Central memory CD8-positive, alpha-beta T cell (primary cell): ENCODE measurements at regions not wholly inside any gene's neighbourhood (a gene's known extent, or its start where the extent isn't known, plus 50 kb on each side); places are given as distances from the start of the nearest gene placed in this dataset.

Experiments
- ATAC-seq: fragments of 150-1000 bp; cut with Tn5 transposase; replicated peaks from 2 replicates; pipeline ENCODE4 v1.10.0; 2022; ENCODE audit warnings: mild to moderate bottlenecking, moderate FRiP score, moderate number of reproducible peaks; ENCODE audit not compliant: poor library complexity, severe bottlenecking; ENCODE audit errors: extremely low read depth
- DNase-seq, 2 donors: peaks; one replicate each; pipeline ENCODE4 v3.0.0; 2021; ENCODE audit warnings: low spot score in 2 of 2
- H3K27ac Mint-ChIP-seq: one replicate; pipeline ENCODE4 v1.8.0; 2022; ENCODE audit warnings: low read depth, mild to moderate bottlenecking, moderate library complexity, mixed read lengths
- H3K27me3 Mint-ChIP-seq: one replicate; pipeline ENCODE4 v1.8.0; 2022; ENCODE audit warnings: mixed read lengths
- H3K36me3 Mint-ChIP-seq: one replicate; pipeline ENCODE4 v1.8.0; 2022; ENCODE audit warnings: mild to moderate bottlenecking, moderate library complexity, mixed read lengths; ENCODE audit not compliant: insufficient read depth
- H3K4me1 Mint-ChIP-seq: one replicate; pipeline ENCODE4 v1.8.0; 2022; ENCODE audit warnings: mixed read lengths
- H3K4me3 Mint-ChIP-seq: one replicate; pipeline ENCODE4 v1.8.0; 2022; ENCODE audit warnings: mild to moderate bottlenecking, moderate library complexity, mixed read lengths
- H3K9me3 Mint-ChIP-seq: one replicate; pipeline ENCODE4 v1.8.0; 2022; ENCODE audit warnings: mixed read lengths

DNA sequence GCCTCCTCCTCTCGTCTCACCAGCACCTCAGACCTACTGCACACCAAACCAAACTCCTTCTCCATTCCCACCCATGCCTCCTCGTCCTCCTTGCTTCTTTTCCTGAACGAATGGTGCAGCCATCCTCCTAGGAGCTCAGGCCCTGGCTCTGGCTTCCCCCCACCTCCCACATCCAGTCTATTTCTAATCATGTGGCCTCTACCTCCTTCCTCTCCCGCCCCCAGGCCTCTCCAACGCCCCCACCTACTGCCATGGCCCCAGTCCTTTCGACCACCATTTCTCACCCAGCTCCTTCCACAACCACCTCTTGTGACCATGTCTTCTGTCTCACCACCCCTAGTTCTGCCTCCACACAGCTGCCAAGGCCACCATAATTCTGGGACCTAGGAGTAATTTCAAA, 127.1 kb downstream of the PJA1 start:
- Mint-ChIP-seq H3K4me1 (no peaks in the 10 kb centered on the region), H3K27ac (no peak overlapping the region), H3K36me3 (no peaks in the 10 kb centered on the region), H3K27me3 (no peaks in the 10 kb centered on the region), H3K4me3 (no peak overlapping the region), H3K9me3 (no peaks in the 10 kb centered on the region)
- no peak for ATAC-seq
- DNase-seq = no peak

DNA sequence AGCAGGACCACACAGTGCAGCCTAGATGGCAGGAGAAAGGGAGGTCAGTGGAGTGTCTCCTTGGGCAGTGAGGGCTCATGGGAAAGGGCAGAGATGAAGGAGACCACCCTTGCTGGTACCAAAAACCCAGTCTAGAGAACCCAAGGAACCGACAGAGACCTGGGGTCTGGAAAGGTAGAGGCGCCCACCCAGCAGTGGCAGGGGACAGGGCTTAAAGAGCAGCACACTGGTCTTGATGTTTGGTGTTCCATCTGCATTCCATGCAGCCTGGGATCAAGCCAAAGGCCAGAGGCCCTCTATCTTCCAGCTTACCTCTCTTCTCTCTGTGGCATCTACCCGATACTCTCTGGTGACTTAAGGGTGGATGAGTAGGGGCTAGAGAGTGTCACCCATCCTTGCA, 127.5 kb downstream of the PJA1 start:
- Mint-ChIP-seq H3K4me1 (no peaks in the 10 kb centered on the region), H3K27me3 (no peaks in the 10 kb centered on the region), H3K36me3 (no peaks in the 10 kb centered on the region), H3K27ac (no peak overlapping the region), H3K4me3 (no peak overlapping the region), H3K9me3 (no peaks in the 10 kb centered on the region)
- ATAC-seq (no peak), DNase-seq (no peak)

DNA sequence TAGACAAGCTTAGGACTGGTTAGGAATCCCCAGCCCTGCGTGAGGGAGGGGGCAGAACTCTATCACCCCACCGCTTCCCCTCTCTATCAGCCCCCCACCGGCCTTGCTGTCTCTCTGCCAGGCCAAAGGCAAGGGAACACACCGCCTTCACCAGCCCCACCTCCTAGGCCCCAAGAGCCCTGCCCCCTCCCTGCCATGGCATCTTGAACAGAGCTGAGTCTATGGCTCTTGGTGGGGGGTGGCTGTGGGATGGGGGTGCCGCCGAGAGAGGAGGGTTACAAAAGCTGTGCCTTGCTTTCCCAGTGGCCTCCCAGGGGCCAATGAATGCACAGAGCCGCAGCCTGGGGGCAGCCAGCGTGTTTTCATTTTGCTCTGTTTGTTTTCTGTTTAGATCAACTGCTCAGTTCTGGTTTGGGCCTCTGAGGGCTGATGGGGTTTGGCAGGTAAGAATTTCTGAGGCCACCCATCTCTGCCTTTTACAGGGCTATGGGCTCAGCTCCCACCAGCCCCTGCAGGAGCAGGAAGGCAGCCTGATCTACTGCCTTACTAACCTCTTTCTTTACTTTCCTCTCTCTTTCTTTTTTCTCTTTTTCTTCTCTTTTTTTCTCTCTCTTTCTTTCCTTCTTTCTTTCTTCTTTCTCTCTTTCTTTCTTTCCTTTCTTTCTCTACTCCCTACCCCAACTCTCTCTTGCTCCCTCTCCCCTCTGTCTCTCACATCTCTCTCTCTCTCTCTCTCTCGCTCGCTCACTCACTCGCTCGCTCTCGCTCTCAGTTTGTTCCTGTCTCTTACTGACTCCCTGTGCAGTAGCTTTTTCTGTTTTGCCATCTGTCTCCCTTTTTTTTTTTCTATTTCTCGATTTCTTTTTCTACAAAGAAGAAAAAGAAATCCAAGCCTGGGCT, 128.3 kb downstream of the PJA1 start:
- Mint-ChIP-seq H3K27me3 (no peaks in the 10 kb centered on the region), H3K36me3 (no peaks in the 10 kb centered on the region), H3K27ac (no peak overlapping the region), H3K9me3 (no peaks in the 10 kb centered on the region), H3K4me3 (no peak overlapping the region), H3K4me1 (no peaks in the 10 kb centered on the region)
- ATAC-seq (no peak), DNase-seq (no peak)

DNA sequence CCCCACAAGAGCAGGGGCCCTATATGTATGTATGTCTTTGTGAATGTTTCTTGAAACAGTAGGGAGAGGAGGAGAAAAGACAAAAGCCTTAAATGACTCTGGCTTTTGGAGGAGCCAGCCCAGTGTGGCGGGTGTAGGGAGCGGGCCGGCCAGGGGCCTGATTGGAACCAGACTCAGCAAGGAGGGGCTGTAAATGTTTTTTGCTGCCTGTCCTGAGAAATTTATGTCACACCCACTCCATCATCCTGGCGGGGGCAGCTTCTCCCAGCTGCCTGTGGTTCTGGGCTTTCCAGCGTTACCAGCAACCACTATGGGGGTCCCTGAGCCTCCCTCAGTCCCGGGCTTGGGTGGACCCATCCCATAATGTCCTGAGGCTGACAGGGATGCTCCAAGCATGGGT, 130.8 kb downstream of the PJA1 start:
- H3K27me3 Mint-ChIP-seq = no peaks in the 10 kb centered on the region
- H3K9me3 Mint-ChIP-seq = no peaks in the 10 kb centered on the region
- no peaks in the 10 kb centered on the region for H3K4me1 Mint-ChIP-seq
- no peaks in the 10 kb centered on the region for H3K36me3 Mint-ChIP-seq
- no peak overlapping the region for H3K27ac Mint-ChIP-seq
- ATAC-seq (no peak), DNase-seq (no peak)
- H3K4me3 Mint-ChIP-seq = no peak overlapping the region

DNA sequence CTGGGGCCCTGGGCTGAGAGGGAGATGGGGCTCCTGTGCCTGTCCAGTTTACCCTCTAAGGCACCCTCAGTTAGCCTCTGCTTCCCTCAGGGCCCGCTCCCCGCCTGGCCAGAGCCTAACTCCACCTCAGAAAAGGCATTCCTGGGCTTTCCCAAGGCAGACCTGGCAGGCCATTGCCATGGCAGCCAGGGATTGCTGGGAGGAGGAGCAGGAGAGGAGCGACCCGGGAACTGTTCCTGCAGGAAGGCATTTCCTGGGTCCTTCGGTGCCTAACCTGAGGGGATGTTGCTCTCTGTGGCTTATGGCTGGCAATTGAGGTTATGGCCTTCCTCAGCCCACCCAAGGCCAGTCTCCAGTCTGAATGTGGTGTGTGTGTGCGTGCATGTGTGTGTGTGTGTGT, 131.3 kb downstream of the PJA1 start:
- no peak overlapping the region for H3K27ac Mint-ChIP-seq
- no peaks in the 10 kb centered on the region for H3K36me3 Mint-ChIP-seq
- no peak for DNase-seq
- H3K9me3 Mint-ChIP-seq = no peaks in the 10 kb centered on the region
- H3K4me1 Mint-ChIP-seq = no peaks in the 10 kb centered on the region
- no peak overlapping the region for H3K4me3 Mint-ChIP-seq
- ATAC-seq = no peak
- H3K27me3 Mint-ChIP-seq = no peaks in the 10 kb centered on the region

DNA sequence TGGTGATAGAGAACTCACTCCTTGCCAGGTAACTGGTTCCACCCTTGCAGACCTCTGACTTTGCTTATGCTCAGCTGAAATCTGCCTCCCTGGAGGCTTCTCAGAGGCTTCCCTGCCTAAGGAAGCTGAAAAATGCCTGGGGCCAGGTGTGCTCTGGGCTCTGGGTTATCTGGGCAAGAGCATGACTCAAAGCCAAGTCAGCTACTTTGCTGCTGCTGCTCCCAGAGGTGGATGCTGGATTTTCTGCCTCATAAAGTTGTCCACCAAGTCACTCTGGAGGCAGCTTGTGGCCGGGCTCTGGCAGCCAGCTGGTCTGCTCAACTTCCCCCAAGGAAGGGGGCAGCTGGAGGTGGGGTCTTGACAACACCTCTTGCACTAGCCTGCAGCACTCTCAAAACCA, 132.7 kb downstream of the PJA1 start:
- H3K27me3 Mint-ChIP-seq = no peaks in the 10 kb centered on the region
- no peak overlapping the region for H3K27ac Mint-ChIP-seq
- H3K4me1 Mint-ChIP-seq = no peaks in the 10 kb centered on the region
- H3K4me3 Mint-ChIP-seq = no peak overlapping the region
- ATAC-seq = no peak
- no peaks in the 10 kb centered on the region for H3K36me3 Mint-ChIP-seq
- no peaks in the 10 kb centered on the region for H3K9me3 Mint-ChIP-seq
- no peak for DNase-seq

DNA sequence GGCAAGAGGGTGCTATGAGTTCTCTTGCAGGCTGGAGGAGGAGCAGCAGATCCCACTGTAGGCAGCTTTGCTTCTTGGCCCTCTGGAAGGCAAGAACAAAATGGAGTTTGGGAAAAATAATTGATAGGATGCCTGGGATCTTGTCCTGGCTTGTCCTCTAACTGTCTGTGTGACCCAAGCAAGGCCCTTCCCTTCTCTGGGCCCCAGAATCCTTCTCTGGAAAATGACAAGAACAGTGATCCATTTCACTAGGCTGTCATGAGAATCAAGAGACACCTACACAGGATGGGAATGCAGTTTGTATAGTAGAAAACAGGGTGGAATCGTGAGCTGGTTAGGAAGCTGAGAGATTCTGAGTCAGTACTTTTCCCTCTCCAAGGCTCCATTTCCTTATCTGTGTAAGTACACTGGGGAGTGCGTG, 133.3 kb downstream of the PJA1 start:
- no peak overlapping the region for H3K27ac Mint-ChIP-seq
- no peak overlapping the region for H3K4me3 Mint-ChIP-seq
- ATAC-seq = no peak
- H3K36me3 Mint-ChIP-seq = no peaks in the 10 kb centered on the region
- H3K4me1 Mint-ChIP-seq = no peaks in the 10 kb centered on the region
- H3K27me3 Mint-ChIP-seq = no peaks in the 10 kb centered on the region
- H3K9me3 Mint-ChIP-seq = no peaks in the 10 kb centered on the region
- DNase-seq = no peak

DNA sequence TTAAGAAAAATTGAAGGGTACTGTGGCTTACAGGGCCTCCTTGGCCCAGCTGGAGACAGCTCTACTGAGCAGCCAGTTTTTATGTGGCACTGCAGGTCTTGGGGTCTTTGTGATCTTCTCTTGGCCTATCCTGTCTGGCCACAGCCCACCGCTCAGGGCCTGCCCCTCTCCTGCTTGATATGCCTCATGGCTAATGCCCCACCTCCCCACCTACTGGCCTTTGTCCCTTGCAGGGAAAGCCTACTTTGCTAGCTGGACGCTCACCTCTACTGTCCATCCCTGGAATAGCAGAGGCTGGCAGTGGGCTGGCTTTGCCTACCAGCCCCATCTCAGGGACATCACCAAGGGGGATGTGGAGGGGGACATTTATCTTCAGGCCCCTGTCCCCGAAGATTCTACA, 134.1 kb downstream of the PJA1 start:
- Mint-ChIP-seq H3K4me1 (no peaks in the 10 kb centered on the region), H3K36me3 (no peaks in the 10 kb centered on the region), H3K9me3 (no peaks in the 10 kb centered on the region), H3K4me3 (no peak overlapping the region), H3K27ac (no peak overlapping the region), H3K27me3 (no peaks in the 10 kb centered on the region)
- DNase-seq (no peak), ATAC-seq (no peak)

DNA sequence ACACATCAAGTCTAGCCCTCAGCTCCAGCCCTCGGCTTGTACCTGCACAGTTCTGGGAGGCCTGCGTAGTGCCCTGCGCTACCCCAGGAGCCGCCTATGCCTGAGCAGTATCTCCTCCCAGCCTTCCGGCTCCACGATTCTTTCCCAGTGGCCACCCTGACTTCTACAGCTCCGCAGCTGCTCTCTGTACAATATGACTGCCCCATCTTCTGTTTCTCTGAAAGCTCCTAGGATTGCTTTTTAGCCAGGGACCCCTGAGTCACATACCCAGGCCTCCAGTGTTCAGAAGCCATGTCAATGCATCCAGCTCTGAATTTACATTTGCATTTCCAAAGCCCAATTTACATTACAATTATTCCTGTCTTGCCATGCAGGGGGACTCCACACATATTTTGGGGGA, 135.5 kb downstream of the PJA1 start:
- no peak for DNase-seq
- Mint-ChIP-seq H3K9me3 (no peaks in the 10 kb centered on the region), H3K36me3 (no peaks in the 10 kb centered on the region), H3K4me1 (peaks cover 5% of the 10 kb centered on the region), H3K4me3 (no peak overlapping the region), H3K27ac (no peak overlapping the region), H3K27me3 (no peaks in the 10 kb centered on the region)
- no peak for ATAC-seq

DNA sequence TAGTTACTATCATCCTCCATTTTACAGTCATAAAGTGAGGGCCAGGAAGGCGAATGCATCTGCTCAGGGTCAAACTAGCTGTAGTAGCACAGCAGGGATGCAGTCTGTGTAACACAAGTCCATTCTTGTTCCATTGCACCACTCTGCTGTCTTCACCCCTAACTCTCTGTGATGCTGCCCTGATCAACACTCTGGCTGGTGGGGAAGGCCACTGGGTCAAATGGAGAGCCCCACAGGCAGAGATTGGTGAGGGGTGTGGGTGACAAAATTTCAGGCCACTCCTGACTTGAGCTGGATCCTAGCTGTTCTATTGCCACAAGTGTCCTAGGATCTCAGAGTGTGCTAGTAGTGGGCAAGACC, 136.5 kb downstream of the PJA1 start:
- no peak overlapping the region for H3K4me3 Mint-ChIP-seq
- DNase-seq = no peak
- H3K27ac Mint-ChIP-seq = no peak overlapping the region
- ATAC-seq = no peak
- no peaks in the 10 kb centered on the region for H3K27me3 Mint-ChIP-seq
- no peaks in the 10 kb centered on the region for H3K9me3 Mint-ChIP-seq
- peaks cover 5% of the 10 kb centered on the region for H3K4me1 Mint-ChIP-seq
- no peaks in the 10 kb centered on the region for H3K36me3 Mint-ChIP-seq

DNA sequence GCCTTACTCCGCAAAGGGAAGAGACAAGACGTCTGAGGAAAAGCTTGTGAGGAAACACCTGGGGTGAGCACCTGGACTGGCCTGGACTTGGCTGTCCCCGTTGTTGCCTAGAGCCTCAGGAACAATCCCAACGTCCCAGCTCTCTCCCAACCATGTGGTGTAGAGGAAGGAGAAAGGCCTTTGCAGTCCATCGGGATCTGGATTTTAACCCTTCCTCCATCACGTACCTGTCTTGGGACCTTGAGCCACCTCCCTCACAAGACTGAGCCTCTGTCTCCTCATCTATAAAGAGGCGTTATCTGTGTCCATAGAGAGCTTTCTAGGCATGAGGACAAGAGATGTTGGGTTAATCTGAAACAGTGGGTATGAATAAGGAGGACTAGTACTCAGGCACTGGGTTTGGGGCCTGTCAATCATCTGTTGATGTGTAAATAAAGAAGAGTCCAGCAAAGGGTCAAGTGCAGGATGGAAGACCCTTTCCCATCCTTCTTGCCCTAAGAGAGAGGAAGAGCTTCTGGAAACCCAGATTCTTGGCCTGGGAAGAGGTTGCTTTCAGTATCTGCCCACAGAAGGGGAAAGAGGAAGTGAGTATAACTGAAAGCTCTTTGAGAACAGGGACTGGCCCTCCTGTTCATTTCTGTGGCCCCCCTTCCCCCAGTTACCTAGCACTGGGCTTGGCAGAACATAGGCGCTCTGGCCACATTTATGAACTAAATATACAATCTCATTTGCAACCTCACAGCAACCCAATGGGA, 137.1 kb downstream of the PJA1 start:
- DNase-seq (no peak), ATAC-seq (no peak)
- Mint-ChIP-seq H3K27me3 (no peaks in the 10 kb centered on the region), H3K4me1 (peaks cover 5% of the 10 kb centered on the region), H3K9me3 (no peaks in the 10 kb centered on the region), H3K4me3 (no peak overlapping the region), H3K36me3 (no peaks in the 10 kb centered on the region), H3K27ac (no peak overlapping the region)

DNA sequence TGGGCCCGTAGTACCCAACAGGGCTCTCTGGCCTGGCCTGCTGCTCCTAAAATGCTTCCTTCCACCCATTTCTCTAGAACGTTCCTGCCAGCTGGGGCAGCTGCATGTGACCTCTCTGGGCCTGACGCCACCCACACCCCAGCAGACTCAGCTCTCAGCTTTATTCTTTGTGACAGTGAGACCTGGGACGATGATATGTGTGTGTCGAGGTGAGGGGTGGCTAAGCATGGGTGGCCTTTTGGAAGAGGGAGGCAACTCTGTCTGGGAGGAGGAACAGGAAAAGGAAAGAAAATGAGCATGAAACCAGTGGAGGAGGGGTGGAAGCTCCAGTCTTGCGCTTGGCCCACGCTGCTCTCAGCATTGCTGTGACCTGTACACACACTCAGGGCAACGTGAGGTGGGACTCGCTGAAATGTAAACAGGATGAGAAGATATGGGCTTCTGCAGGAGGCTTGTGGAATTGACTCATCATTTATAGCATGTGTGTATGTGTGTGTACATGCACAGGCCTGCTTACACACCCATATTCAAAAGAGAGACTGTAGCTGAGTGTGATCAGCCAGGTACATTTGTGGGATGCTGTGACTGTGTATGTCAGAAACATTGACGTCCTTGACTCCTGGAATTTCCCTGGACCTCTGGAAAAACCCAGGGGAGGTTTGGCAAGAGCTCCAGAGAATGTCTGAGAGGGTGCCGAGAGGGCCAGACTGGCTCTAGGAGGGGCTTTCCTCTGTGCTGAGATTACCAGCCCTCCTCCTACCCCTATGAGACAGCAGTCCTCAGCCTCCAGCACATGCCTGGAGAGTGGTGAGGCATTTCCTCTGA, 137.9 kb downstream of the PJA1 start:
- no peak for DNase-seq
- Mint-ChIP-seq H3K27me3 (no peaks in the 10 kb centered on the region), H3K4me1 (peaks cover 5% of the 10 kb centered on the region), H3K27ac (peak overlapping the region; percentile 26), H3K9me3 (no peaks in the 10 kb centered on the region), H3K4me3 (no peak overlapping the region), H3K36me3 (no peaks in the 10 kb centered on the region)
- no peak for ATAC-seq
